ENCODE measurements at regions not wholly inside any gene's neighbourhood (a gene's known extent, or its start where the extent isn't known, plus 50 kb on each side); places are given as distances from the start of the nearest gene placed in this dataset.

DNA sequence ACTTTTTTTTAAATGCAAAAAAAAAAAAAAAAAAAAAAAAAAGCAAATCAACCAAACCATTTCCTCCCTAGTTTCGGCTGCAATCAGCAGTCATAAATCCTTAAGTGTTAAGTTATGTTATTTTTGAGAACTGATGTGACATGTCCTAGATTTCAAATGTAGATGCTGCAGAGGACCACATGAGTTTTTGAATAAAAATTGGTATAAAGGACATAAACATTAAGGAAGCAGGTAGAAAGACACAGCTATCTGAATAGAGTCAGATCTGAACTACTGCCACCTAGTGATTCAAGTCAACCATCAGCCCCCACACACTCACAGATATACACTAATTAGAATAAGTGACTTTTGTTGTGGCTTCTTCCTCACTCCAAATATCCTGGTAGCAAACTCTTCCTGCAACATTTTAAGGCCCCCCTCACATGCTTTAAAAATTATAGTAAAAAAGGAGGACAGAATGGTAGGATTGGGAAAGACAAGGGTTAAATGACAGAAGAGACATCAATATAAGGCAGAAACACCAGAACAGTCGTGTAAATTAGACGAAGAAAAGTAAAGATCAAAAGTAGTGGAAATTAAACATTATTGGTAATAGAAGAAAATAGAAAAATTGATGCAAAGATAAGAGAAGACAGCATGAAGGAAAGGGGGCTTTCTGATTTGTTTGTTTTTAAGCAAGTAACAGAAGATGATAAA lies 394.5 kb upstream of the ATP2B1 start:
- no peaks in the 10 kb centered on the region for H3K36me3 ChIP-seq (ENCODE audit: control insufficient read depth in 2 of 2, insufficient read depth in 2 of 2, low read length in 1 of 2)
- H3K27me3 ChIP-seq (ENCODE audit: control insufficient read depth in 1 of 2, insufficient read depth in 2 of 2, low read length in 2 of 2) = no peaks in the 10 kb centered on the region
- no peak overlapping the region for H3K27ac ChIP-seq (ENCODE audit: low read depth in 2 of 2, low read length in 1 of 2)
- no peaks in the 10 kb centered on the region for H3K9me3 ChIP-seq (ENCODE audit: control insufficient read depth in 2 of 2, insufficient read depth in 1 of 2, low read depth in 1 of 2, low read length in 1 of 2)
- H3K4me1 ChIP-seq (ENCODE audit: control insufficient read depth in 2 of 2, insufficient read depth in 2 of 2, low read length in 1 of 2) = no peaks in the 10 kb centered on the region
- 71 to 77% methylated on average over 3 of the region's 3 CpGs for WGBS, 2 donors
- H3K4me3 ChIP-seq (ENCODE audit: low read depth in 1 of 2, low read length in 2 of 2) = no peak overlapping the region

- Histone ChIP-seq H3K4me3 (ENCODE audit: low read depth in 1 of 2, low read length in 2 of 2) (no peak overlapping the region), H3K4me1 (ENCODE audit: control insufficient read depth in 2 of 2, insufficient read depth in 2 of 2, low read length in 1 of 2) (no peaks in the 10 kb centered on the region), H3K27ac (ENCODE audit: low read depth in 2 of 2, low read length in 1 of 2) (no peak overlapping the region), H3K36me3 (ENCODE audit: control insufficient read depth in 2 of 2, insufficient read depth in 2 of 2, low read length in 1 of 2) (no peaks in the 10 kb centered on the region), H3K27me3 (ENCODE audit: control insufficient read depth in 1 of 2, insufficient read depth in 2 of 2, low read length in 2 of 2) (no peaks in the 10 kb centered on the region), H3K9me3 (ENCODE audit: control insufficient read depth in 2 of 2, insufficient read depth in 1 of 2, low read depth in 1 of 2, low read length in 1 of 2) (no peaks in the 10 kb centered on the region)
Measured at GRCh38 chr12:90100579-90100978, 391.9 kb upstream of the ATP2B1 start.

GRCh38 chr12:90099288-90099687 lies 390.6 kb upstream of the ATP2B1 start:
- no peaks in the 10 kb centered on the region for H3K36me3 ChIP-seq (ENCODE audit: control insufficient read depth in 2 of 2, insufficient read depth in 2 of 2, low read length in 1 of 2)
- 97 to 98% methylated on average over 1 of the region's 1 CpG for WGBS, 2 donors

GRCh38 chr12:90098132-90098779 lies 389.6 kb upstream of the ATP2B1 start:
- no peaks in the 10 kb centered on the region for H3K36me3 ChIP-seq (ENCODE audit: control insufficient read depth in 2 of 2, insufficient read depth in 2 of 2, low read length in 1 of 2)
- H3K4me1 ChIP-seq (ENCODE audit: control insufficient read depth in 2 of 2, insufficient read depth in 2 of 2, low read length in 1 of 2) = no peaks in the 10 kb centered on the region
- no peak overlapping the region for H3K27ac ChIP-seq (ENCODE audit: low read depth in 2 of 2, low read length in 1 of 2)
- no peak overlapping the region for H3K4me3 ChIP-seq (ENCODE audit: low read depth in 1 of 2, low read length in 2 of 2)
- no peaks in the 10 kb centered on the region for H3K9me3 ChIP-seq (ENCODE audit: control insufficient read depth in 2 of 2, insufficient read depth in 1 of 2, low read depth in 1 of 2, low read length in 1 of 2)
- WGBS, 2 donors = 47 to 55% methylated on average over 2 of the region's 2 CpGs
- H3K27me3 ChIP-seq (ENCODE audit: control insufficient read depth in 1 of 2, insufficient read depth in 2 of 2, low read length in 2 of 2) = no peaks in the 10 kb centered on the region

More at GRCh38 chr12:90099288-90099687, 390.6 kb upstream of the ATP2B1 start:
- no peak overlapping the region for H3K4me3 ChIP-seq (ENCODE audit: low read depth in 1 of 2, low read length in 2 of 2)
- no peaks in the 10 kb centered on the region for H3K9me3 ChIP-seq (ENCODE audit: control insufficient read depth in 2 of 2, insufficient read depth in 1 of 2, low read depth in 1 of 2, low read length in 1 of 2)
- no peaks in the 10 kb centered on the region for H3K27me3 ChIP-seq (ENCODE audit: control insufficient read depth in 1 of 2, insufficient read depth in 2 of 2, low read length in 2 of 2)
- H3K27ac ChIP-seq (ENCODE audit: low read depth in 2 of 2, low read length in 1 of 2) = no peak overlapping the region
- no peaks in the 10 kb centered on the region for H3K4me1 ChIP-seq (ENCODE audit: control insufficient read depth in 2 of 2, insufficient read depth in 2 of 2, low read length in 1 of 2)

- Histone ChIP-seq H3K27ac (ENCODE audit: low read depth in 2 of 2, low read length in 1 of 2) (no peak overlapping the region), H3K4me1 (ENCODE audit: control insufficient read depth in 2 of 2, insufficient read depth in 2 of 2, low read length in 1 of 2) (no peaks in the 10 kb centered on the region), H3K4me3 (ENCODE audit: low read depth in 1 of 2, low read length in 2 of 2) (no peak overlapping the region), H3K9me3 (ENCODE audit: control insufficient read depth in 2 of 2, insufficient read depth in 1 of 2, low read depth in 1 of 2, low read length in 1 of 2) (no peaks in the 10 kb centered on the region), H3K27me3 (ENCODE audit: control insufficient read depth in 1 of 2, insufficient read depth in 2 of 2, low read length in 2 of 2) (no peaks in the 10 kb centered on the region), H3K36me3 (ENCODE audit: control insufficient read depth in 2 of 2, insufficient read depth in 2 of 2, low read length in 1 of 2) (no peaks in the 10 kb centered on the region)
- WGBS, 2 donors = 59 to 65% methylated on average over 3 of the region's 3 CpGs
Measured at GRCh38 chr12:90091809-90092208, 383.2 kb upstream of the ATP2B1 start.

DNA sequence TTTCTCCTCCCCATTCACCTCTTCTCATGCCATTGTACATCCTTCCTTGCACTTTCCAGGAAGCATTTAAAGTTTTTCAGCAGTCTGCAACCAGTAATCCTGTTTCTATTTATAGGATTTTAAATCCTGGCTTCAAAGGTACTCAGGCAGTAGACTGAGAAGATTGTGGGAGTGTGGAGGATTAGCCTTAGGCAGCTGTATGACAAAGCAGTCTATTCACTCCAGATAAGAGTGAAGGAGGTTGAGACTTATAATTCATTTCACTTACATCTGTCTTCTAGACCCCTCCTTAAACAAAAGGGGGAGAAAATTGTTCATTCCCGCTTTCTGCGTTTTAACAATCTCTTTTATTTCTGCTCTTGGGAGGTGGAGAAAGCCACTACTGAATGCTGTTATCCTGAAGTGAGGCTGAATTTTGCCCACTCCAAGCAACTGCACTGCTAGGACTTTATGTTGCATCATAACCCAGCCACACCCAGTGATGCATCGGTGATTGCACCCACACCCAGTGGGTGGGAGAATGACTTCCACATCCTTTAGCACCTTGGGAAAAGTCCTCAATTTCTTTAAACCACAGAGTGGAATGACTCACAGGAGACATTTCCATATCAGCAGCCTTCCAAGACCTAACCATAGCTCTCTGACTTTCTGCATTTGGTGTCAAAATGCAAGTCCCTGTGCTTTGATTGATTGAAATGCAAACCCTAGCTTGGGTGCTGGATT lies 382.5 kb upstream of the ATP2B1 start:
- Histone ChIP-seq H3K9me3 (ENCODE audit: control insufficient read depth in 2 of 2, insufficient read depth in 1 of 2, low read depth in 1 of 2, low read length in 1 of 2) (no peaks in the 10 kb centered on the region), H3K27me3 (ENCODE audit: control insufficient read depth in 1 of 2, insufficient read depth in 2 of 2, low read length in 2 of 2) (no peaks in the 10 kb centered on the region), H3K36me3 (ENCODE audit: control insufficient read depth in 2 of 2, insufficient read depth in 2 of 2, low read length in 1 of 2) (no peaks in the 10 kb centered on the region), H3K4me3 (ENCODE audit: low read depth in 1 of 2, low read length in 2 of 2) (no peak overlapping the region), H3K4me1 (ENCODE audit: control insufficient read depth in 2 of 2, insufficient read depth in 2 of 2, low read length in 1 of 2) (no peaks in the 10 kb centered on the region), H3K27ac (ENCODE audit: low read depth in 2 of 2, low read length in 1 of 2) (peak overlapping the region in 1 of 2 donors; percentile 31)
- WGBS, 2 donors = 25 to 41% methylated on average over 3 of the region's 3 CpGs

DNA sequence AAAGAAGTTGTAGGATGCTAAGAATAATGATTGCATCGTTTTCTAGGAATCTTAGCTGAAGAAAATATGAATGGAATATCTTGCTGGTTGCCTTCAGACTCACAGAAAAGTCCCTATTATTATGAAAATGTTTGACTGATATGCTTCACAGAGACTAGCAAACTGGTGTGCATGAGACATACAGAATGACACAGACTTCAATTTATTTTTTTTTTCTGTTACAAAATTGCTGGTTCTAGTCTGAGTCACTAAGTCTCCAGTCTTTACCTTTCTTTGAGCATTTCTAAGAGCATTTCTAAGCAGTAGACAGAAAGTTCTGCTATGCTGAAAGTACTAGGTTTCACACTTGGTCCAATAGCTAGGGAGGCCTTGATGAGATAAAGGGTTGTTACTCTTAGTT lies 377.6 kb upstream of the ATP2B1 start:
- Histone ChIP-seq H3K27ac (ENCODE audit: low read depth in 2 of 2, low read length in 1 of 2) (no peak overlapping the region), H3K36me3 (ENCODE audit: control insufficient read depth in 2 of 2, insufficient read depth in 2 of 2, low read length in 1 of 2) (no peaks in the 10 kb centered on the region), H3K27me3 (ENCODE audit: control insufficient read depth in 1 of 2, insufficient read depth in 2 of 2, low read length in 2 of 2) (no peaks in the 10 kb centered on the region), H3K9me3 (ENCODE audit: control insufficient read depth in 2 of 2, insufficient read depth in 1 of 2, low read depth in 1 of 2, low read length in 1 of 2) (no peaks in the 10 kb centered on the region), H3K4me3 (ENCODE audit: low read depth in 1 of 2, low read length in 2 of 2) (no peak overlapping the region), H3K4me1 (ENCODE audit: control insufficient read depth in 2 of 2, insufficient read depth in 2 of 2, low read length in 1 of 2) (no peaks in the 10 kb centered on the region)
- 64 to 84% methylated on average over 1 of the region's 1 CpG for WGBS, 2 donors

GRCh38 chr12:90085494-90086274 lies 377.0 kb upstream of the ATP2B1 start:
- no peaks in the 10 kb centered on the region for H3K27me3 ChIP-seq (ENCODE audit: control insufficient read depth in 1 of 2, insufficient read depth in 2 of 2, low read length in 2 of 2)
- H3K4me3 ChIP-seq (ENCODE audit: low read depth in 1 of 2, low read length in 2 of 2) = no peak overlapping the region
- H3K36me3 ChIP-seq (ENCODE audit: control insufficient read depth in 2 of 2, insufficient read depth in 2 of 2, low read length in 1 of 2) = no peaks in the 10 kb centered on the region
- no peak overlapping the region for H3K27ac ChIP-seq (ENCODE audit: low read depth in 2 of 2, low read length in 1 of 2)
- WGBS, 2 donors = 63 to 69% methylated on average over 3 of the region's 3 CpGs
- H3K4me1 ChIP-seq (ENCODE audit: control insufficient read depth in 2 of 2, insufficient read depth in 2 of 2, low read length in 1 of 2) = no peaks in the 10 kb centered on the region
- no peaks in the 10 kb centered on the region for H3K9me3 ChIP-seq (ENCODE audit: control insufficient read depth in 2 of 2, insufficient read depth in 1 of 2, low read depth in 1 of 2, low read length in 1 of 2)

- Histone ChIP-seq H3K4me1 (ENCODE audit: control insufficient read depth in 2 of 2, insufficient read depth in 2 of 2, low read length in 1 of 2) (no peaks in the 10 kb centered on the region), H3K9me3 (ENCODE audit: control insufficient read depth in 2 of 2, insufficient read depth in 1 of 2, low read depth in 1 of 2, low read length in 1 of 2) (no peaks in the 10 kb centered on the region), H3K27me3 (ENCODE audit: control insufficient read depth in 1 of 2, insufficient read depth in 2 of 2, low read length in 2 of 2) (no peaks in the 10 kb centered on the region), H3K4me3 (ENCODE audit: low read depth in 1 of 2, low read length in 2 of 2) (no peak overlapping the region), H3K27ac (ENCODE audit: low read depth in 2 of 2, low read length in 1 of 2) (no peak overlapping the region), H3K36me3 (ENCODE audit: control insufficient read depth in 2 of 2, insufficient read depth in 2 of 2, low read length in 1 of 2) (no peaks in the 10 kb centered on the region)
- WGBS, 2 donors = 77 to 82% methylated on average over 2 of the region's 2 CpGs
Measured at GRCh38 chr12:90084018-90084417, 375.4 kb upstream of the ATP2B1 start.
